Esophagus muscularis mucosa (tissue), 4 donors: ENCODE measurements at regions not wholly inside any gene's neighbourhood (a gene's known extent, or its start where the extent isn't known, plus 50 kb on each side); places are given as distances from the start of the nearest gene placed in this dataset.

Experiments used
- DNase-seq: peaks from one replicate; pipeline ENCODE4 v3.0.0-alpha.2; 2017; ENCODE audit errors: extremely low spot score
- H3K27ac ChIP-seq, 4 donors: fragments of 200-600 bp; sonication (generic); replicated peaks in 1 of 4; 1 replicate in 3 of 4; 2 replicates in 1 of 4; pipeline ENCODE4 v1.5.1; 2016 to 2019; ENCODE audit warnings: mild to moderate bottlenecking in 1 of 4
- H3K27me3 ChIP-seq, 4 donors: fragments of 200-600 bp; sonication (generic); one replicate each; pipeline versions ENCODE4 v1.5.1 to v1.6.0; 2016 to 2019
- H3K36me3 ChIP-seq, 4 donors: fragments of 200-600 bp; sonication (generic); one replicate each; pipeline ENCODE4 v1.5.1; 2016 to 2019
- H3K4me1 ChIP-seq, 4 donors: fragments of 200-600 bp; sonication (generic); one replicate each; pipeline ENCODE4 v1.5.1; 2016 to 2019
- H3K4me3 ChIP-seq, 4 donors: fragments of 200-600 bp; sonication (generic); 1 replicate in 2 of 4; 2 replicates in 2 of 4; pipeline ENCODE4 v1.5.1; 2016 to 2019; ENCODE audit warnings: mild to moderate bottlenecking in 4 of 4, moderate library complexity in 1 of 4
- H3K9me3 ChIP-seq, 4 donors: fragments of 200-600 bp; sonication (generic); 1 replicate in 3 of 4; 2 replicates in 1 of 4; pipeline ENCODE4 v1.5.1; 2016 to 2019
- EP300 ChIP-seq: sonication (generic); formaldehyde crosslinking; IDR thresholded peaks from one replicate; pipeline ENCODE4 v1.6.1; 2017; ENCODE audit warnings: antibody characterized with exemption
- POLR2A ChIP-seq: fragments of 450-650 bp; IDR thresholded peaks from one replicate; pipeline ENCODE4 v1.6.1; 2017; ENCODE audit warnings: antibody characterized with exemption, moderate library complexity, mild to moderate bottlenecking, low read depth
- POLR2AphosphoS5 ChIP-seq, 2 donors: sonication (generic); formaldehyde crosslinking; IDR thresholded peaks; one replicate each; pipeline ENCODE4 v1.6.1; 2017; ENCODE audit warnings: antibody characterized with exemption in 2 of 2
- WGBS: methylation state at CpG from one replicate; pipeline ENCODE4 v1.1.5; 2018; 5-methylcytosine and 5-hydroxymethylcytosine counted together
- intact Hi-C: fragments of 100-400 bp; cut with DNase I; formaldehyde crosslinking; loops from one replicate; pipeline ENCODE4 v1.15.1; 2023
- TF ChIP-seq, protein P1 (sequence below), 3 experiments: fragments of 200-600 bp in 2 of 3; fragments of 450-650 bp in 1 of 3; sonication (generic) in 2 of 3; IDR thresholded peaks; one replicate each; pipeline ENCODE4 v1.5.1; 2017 to 2019; ENCODE audit warnings: antibody characterized with exemption in 3 of 3, mild to moderate bottlenecking in 2 of 3, moderate library complexity in 1 of 3

DNA sequence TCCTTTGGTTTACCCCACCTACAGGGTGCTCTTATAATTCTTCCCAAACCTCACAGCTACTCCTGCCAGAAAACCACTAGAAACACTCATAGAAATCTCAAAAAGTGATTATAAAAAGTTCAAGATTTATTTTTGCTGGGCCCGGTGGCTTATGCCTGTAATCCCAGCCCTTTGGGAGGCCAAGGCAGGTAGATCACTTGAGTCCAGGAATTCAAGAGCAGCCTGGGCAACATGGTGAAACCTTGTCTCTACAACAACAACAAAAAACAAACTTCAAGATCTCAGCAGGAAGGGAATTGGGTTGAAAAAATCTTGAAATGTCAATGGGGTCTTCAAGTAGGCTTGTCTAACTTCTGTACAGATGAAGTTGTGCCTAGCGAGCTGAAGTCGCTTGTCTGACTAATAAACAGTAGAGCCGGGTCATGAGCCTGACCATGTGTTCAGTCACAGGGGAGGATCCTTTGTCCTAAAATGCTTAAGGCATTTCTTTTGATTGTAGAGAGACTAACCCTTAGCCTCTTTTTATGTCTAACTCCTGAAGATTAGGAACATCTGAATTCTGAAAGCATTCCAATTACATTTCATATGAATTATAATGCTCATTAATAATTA lies 124.6 kb downstream of the NOC3L start:
- TF ChIP-seq EP300 (no peak), POLR2AphosphoS5 (IDR thresholded peaks at IDR 0.05) (no peak), POLR2A (no peak)
- TF ChIP-seq, protein P1, sequence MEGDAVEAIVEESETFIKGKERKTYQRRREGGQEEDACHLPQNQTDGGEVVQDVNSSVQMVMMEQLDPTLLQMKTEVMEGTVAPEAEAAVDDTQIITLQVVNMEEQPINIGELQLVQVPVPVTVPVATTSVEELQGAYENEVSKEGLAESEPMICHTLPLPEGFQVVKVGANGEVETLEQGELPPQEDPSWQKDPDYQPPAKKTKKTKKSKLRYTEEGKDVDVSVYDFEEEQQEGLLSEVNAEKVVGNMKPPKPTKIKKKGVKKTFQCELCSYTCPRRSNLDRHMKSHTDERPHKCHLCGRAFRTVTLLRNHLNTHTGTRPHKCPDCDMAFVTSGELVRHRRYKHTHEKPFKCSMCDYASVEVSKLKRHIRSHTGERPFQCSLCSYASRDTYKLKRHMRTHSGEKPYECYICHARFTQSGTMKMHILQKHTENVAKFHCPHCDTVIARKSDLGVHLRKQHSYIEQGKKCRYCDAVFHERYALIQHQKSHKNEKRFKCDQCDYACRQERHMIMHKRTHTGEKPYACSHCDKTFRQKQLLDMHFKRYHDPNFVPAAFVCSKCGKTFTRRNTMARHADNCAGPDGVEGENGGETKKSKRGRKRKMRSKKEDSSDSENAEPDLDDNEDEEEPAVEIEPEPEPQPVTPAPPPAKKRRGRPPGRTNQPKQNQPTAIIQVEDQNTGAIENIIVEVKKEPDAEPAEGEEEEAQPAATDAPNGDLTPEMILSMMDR (IDR thresholded peaks at IDR 0.05), result no peak
- Histone ChIP-seq H3K36me3 (peaks cover 0 to 23% (median 0%) of the 10 kb centered on the region in 4 donors), H3K27ac (no peak overlapping the region), H3K9me3 (no peaks in the 10 kb centered on the region), H3K4me3 (no peak overlapping the region), H3K27me3 (no peaks in the 10 kb centered on the region), H3K4me1 (no peaks in the 10 kb centered on the region)
- intact Hi-C loops, result no loop called here
- WGBS, result 82% methylated on average over 4 of the region's 4 CpGs
- no peak for DNase-seq

DNA sequence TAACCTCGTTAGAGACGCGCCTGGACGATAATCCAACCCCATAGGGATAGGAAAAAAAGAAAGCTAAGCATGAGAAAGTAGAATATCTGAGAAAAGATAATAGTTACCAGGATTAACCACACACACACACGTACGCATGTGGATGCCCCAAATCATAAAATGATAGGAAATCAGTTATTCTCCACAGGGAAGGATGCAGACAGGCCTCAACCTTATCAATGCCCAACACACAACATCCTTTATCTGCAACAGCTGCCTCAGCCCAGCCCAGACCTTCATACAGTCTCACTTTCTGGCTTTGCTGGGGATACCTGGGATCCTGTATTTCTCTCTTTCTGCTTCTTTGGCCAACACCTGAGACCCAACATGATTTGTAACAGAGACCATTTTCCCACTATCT lies 123.0 kb downstream of the NOC3L start:
- Histone ChIP-seq H3K9me3 (no peaks in the 10 kb centered on the region), H3K27me3 (no peaks in the 10 kb centered on the region), H3K27ac (no peak overlapping the region), H3K4me3 (no peak overlapping the region), H3K4me1 (no peaks in the 10 kb centered on the region), H3K36me3 (peaks cover 0 to 23% (median 0%) of the 10 kb centered on the region in 4 donors)
- no peak for DNase-seq
- TF ChIP-seq POLR2AphosphoS5 (IDR thresholded peaks at IDR 0.05) (no peak), EP300 (no peak), POLR2A (no peak)
- TF ChIP-seq, protein P1 (IDR thresholded peaks at IDR 0.05), result no peak
- 96% methylated on average over 6 of the region's 6 CpGs for WGBS
- intact Hi-C loops, result no loop called here

DNA sequence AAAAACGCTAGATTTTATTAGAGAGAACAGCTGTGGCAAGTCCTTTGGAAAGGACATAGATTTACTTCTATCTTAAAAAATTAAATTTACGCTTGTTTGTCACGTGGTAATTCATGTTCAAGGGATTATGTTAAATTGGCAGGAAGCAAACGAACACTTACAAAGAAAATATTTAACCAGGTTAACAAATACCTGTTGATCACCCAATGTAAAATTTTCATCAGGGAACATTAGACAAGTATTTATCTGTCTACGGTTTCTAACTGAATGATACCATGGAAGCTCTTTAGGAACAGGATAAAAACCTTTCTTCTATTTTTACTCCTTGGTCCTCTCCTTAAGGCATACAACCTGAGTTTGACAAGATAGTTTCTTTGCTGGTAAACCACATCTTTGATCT lies 122.2 kb downstream of the NOC3L start:
- H3K4me3 ChIP-seq, result no peak overlapping the region
- intact Hi-C loops, result no loop called here
- H3K36me3 ChIP-seq, result peaks cover 0 to 22% (median 0%) of the 10 kb centered on the region in 4 donors
- no peak for DNase-seq
- no peaks in the 10 kb centered on the region for H3K9me3 ChIP-seq
- H3K27me3 ChIP-seq, result no peaks in the 10 kb centered on the region
- H3K27ac ChIP-seq, result no peak overlapping the region
- H3K4me1 ChIP-seq, result no peaks in the 10 kb centered on the region
- WGBS, result 81% methylated on average over 5 of the region's 5 CpGs
- TF ChIP-seq POLR2A (no peak), POLR2AphosphoS5 (IDR thresholded peaks at IDR 0.05) (no peak), EP300 (no peak)
- TF ChIP-seq, protein P1 (IDR thresholded peaks at IDR 0.05), result no peak

DNA sequence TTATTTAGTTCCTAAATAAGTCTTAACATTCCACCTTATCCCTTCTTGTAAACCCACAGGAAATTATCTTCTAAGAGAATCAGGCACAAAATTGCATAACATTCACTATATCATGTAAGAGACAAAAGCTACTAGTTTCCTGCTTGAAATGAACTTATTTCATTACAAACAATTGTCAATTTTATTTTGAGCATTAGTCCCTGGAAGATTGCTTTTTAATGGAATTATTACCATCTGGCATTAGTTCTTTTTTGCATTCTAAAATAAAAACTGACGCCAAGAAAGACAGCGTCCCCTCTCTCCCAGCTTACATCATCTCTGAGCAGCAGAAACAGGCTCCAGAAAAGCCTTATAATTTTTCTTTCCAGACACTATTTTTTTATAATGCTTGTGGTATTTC lies 121.8 kb downstream of the NOC3L start:
- intact Hi-C loops, result no loop called here
- 58% methylated on average over 2 of the region's 2 CpGs for WGBS
- DNase-seq, result no peak
- Histone ChIP-seq H3K36me3 (peaks cover 0 to 24% (median 0%) of the 10 kb centered on the region in 4 donors), H3K4me3 (no peak overlapping the region), H3K4me1 (no peaks in the 10 kb centered on the region), H3K27ac (no peak overlapping the region), H3K9me3 (no peaks in the 10 kb centered on the region), H3K27me3 (no peaks in the 10 kb centered on the region)
- TF ChIP-seq EP300 (no peak), POLR2A (no peak), POLR2AphosphoS5 (IDR thresholded peaks at IDR 0.05) (no peak)
- TF ChIP-seq, protein P1 (IDR thresholded peaks at IDR 0.05), result no peak

DNA sequence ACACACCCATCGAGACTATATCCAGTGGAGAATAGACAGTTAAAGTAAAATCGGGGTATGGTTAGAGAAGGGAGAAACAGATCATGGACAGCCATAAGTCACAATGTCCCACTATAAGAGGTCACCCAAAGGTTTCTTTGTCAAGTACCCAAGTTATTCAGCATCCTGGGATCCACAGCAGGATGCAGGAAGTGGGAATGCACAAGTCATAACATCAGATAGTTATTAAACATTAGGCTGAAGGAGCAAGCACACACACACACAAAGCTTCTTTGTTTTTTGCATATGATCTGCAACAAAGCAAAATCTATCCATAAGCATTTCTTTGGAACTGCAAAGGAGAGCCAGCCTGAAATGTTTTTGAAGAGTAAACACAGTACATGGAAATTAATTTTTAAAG lies 111.6 kb downstream of the NOC3L start:
- Histone ChIP-seq H3K27me3 (no peaks in the 10 kb centered on the region), H3K4me3 (no peak overlapping the region), H3K27ac (no peak overlapping the region), H3K9me3 (no peaks in the 10 kb centered on the region), H3K4me1 (no peaks in the 10 kb centered on the region), H3K36me3 (peaks cover 0 to 43% (median 22%) of the 10 kb centered on the region in 4 donors)
- intact Hi-C loops, result no loop called here
- TF ChIP-seq POLR2A, result no peak
- no peak for TF ChIP-seq EP300
- TF ChIP-seq POLR2AphosphoS5 (IDR thresholded peaks at IDR 0.05), result no peak
- TF ChIP-seq, protein P1 (IDR thresholded peaks at IDR 0.05), result no peak
- no peak for DNase-seq
- WGBS, result 92% methylated on average over 2 of the region's 2 CpGs
